Endothelial cell of umbilical vein (primary cell): ENCODE measurements at regions not wholly inside any gene's neighbourhood (a gene's known extent, or its start where the extent isn't known, plus 50 kb on each side); places are given as distances from the start of the nearest gene placed in this dataset.

ENCODE experiments used
- CTCF ChIP-seq, 2 donors: IDR thresholded peaks; 1 replicate in 1 of 2; 2 replicates in 1 of 2; pipeline ENCODE4 v1.5.1; 2011; ENCODE audit warnings: low read length in 2 of 2, mild to moderate bottlenecking in 2 of 2, moderate library complexity in 2 of 2, control low read depth in 1 of 2, inconsistent platforms in 1 of 2, low read depth in 1 of 2; ENCODE audit not compliant: insufficient read depth in 1 of 2; ENCODE audit errors: extremely low read depth in 1 of 2
- EZH2 ChIP-seq: IDR thresholded peaks from 2 replicates; pipeline ENCODE4 v1.6.1; 2012; ENCODE audit warnings: borderline replicate concordance, low read depth, mild to moderate bottlenecking, moderate library complexity, low read length, inconsistent platforms; ENCODE audit not compliant: severe bottlenecking
- FOS ChIP-seq: IDR thresholded peaks from 2 replicates; pipeline ENCODE4 v1.6.1; 2011; ENCODE audit warnings: mild to moderate bottlenecking, low read length, moderate library complexity, borderline replicate concordance; ENCODE audit not compliant: insufficient read depth
- JUN ChIP-seq: IDR thresholded peaks from 2 replicates; pipeline ENCODE4 v1.6.1; 2011; ENCODE audit warnings: borderline replicate concordance, low read depth; ENCODE audit not compliant: insufficient read length, insufficient read depth
- MAX ChIP-seq: IDR thresholded peaks from 2 replicates; pipeline ENCODE4 v1.6.1; 2011; ENCODE audit not compliant: insufficient read depth, insufficient read length
- POLR2A ChIP-seq: IDR thresholded peaks from 2 replicates; pipeline ENCODE4 v1.6.1; 2012; ENCODE audit warnings: low read depth, mild to moderate bottlenecking, control low read depth, low read length
- POLR2AphosphoS5 ChIP-seq: IDR thresholded peaks from 2 replicates; pipeline ENCODE4 v1.6.1; 2012; ENCODE audit warnings: low read depth, mild to moderate bottlenecking, control low read depth, low read length, moderate library complexity; ENCODE audit not compliant: insufficient read depth

- TF ChIP-seq CTCF (IDR thresholded peaks at IDR 0.05; ENCODE audit: extremely low read depth in 1 of 2, insufficient read depth in 1 of 2, low read depth in 1 of 2, low read length in 2 of 2) (no peak), POLR2A (no peak), MAX (no peak), EZH2 (no peak), POLR2AphosphoS5 (no peak), JUN (no peak), FOS (no peak)
Observed at GRCh38 chr17:51505450-51505849, 245.1 kb downstream of the UTP18 start.
